Tibial artery (tissue), 4 donors: ENCODE measurements at regions not wholly inside any gene's neighbourhood (a gene's known extent, or its start where the extent isn't known, plus 50 kb on each side); places are given as distances from the start of the nearest gene placed in this dataset.

ENCODE experiments used
- DNase-seq, 2 donors: peaks; one replicate each; pipeline ENCODE4 v3.0.0-alpha.2; 2019
- H3K27ac ChIP-seq, 2 donors: fragments of 200-600 bp; sonication (generic) in 1 of 2; 1 replicate in 1 of 2; 2 replicates in 1 of 2; pipeline ENCODE4 v1.5.1; 2018 to 2019; ENCODE audit warnings: mild to moderate bottlenecking in 1 of 2
- H3K27me3 ChIP-seq, 2 donors: fragments of 200-600 bp; sonication (generic) in 1 of 2; one replicate each; pipeline versions ENCODE4 v1.5.1 to v1.6.0; 2016 to 2019
- H3K36me3 ChIP-seq, 3 donors: fragments of 200-600 bp; sonication (generic) in 2 of 3; one replicate each; pipeline ENCODE4 v1.5.1; 2016 to 2019; ENCODE audit warnings: mild to moderate bottlenecking in 2 of 3
- H3K4me1 ChIP-seq, 4 donors: fragments of 200-600 bp; sonication (generic) in 2 of 4; 1 replicate in 3 of 4; 2 replicates in 1 of 4; pipeline ENCODE4 v1.5.1; 2016 to 2019
- H3K4me3 ChIP-seq, 2 donors: fragments of 200-600 bp; sonication (generic) in 1 of 2; 1 replicate in 1 of 2; 2 replicates in 1 of 2; pipeline ENCODE4 v1.5.1; 2018 to 2019; ENCODE audit warnings: mild to moderate bottlenecking in 2 of 2
- H3K9me3 ChIP-seq, 3 donors: fragments of 200-600 bp; sonication (generic) in 1 of 3; one replicate each; pipeline ENCODE4 v1.5.1; 2016 to 2019
- CTCF ChIP-seq, 2 experiments: fragments of 200-600 bp in 1 of 2; fragments of 450-650 bp in 1 of 2; IDR thresholded peaks; one replicate each; pipeline ENCODE4 v1.5.1; 2017 to 2019; ENCODE audit warnings: antibody characterized with exemption in 2 of 2, mild to moderate bottlenecking in 1 of 2, moderate library complexity in 1 of 2
- intact Hi-C: fragments of 100-400 bp; cut with DNase I; formaldehyde crosslinking; loops from one replicate; pipeline ENCODE4 v1.15.0; 2023; ENCODE audit warnings: low total_unique reads

DNA sequence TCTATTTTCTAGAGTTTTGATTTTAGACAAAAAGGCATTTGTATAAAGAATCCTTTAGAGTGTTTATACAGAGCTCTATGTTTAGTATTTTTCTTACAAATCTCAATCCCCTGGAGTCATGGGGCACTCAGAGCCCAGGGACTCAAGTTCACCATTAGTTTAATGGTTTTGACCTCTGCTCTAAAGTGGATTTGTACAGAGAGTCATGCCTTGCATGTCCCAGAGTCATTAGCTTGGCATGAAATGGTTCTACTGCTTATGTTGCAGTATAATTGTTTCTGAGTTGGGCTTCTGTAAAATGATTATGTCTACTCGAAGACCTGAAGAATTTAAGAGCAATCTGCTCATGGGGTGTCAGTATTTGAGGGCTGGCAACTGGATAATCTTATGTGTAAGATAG lies 406.2 kb downstream of the DLEU7 start:
- no peaks in the 10 kb centered on the region for H3K36me3 ChIP-seq
- TF ChIP-seq CTCF (IDR thresholded peaks at IDR 0.05) = no peak
- no peak for DNase-seq
- H3K9me3 ChIP-seq = no peaks in the 10 kb centered on the region
- no peaks in the 10 kb centered on the region for H3K4me1 ChIP-seq
- H3K4me3 ChIP-seq = no peak overlapping the region
- intact Hi-C loops = no loop called here
- H3K27me3 ChIP-seq = no peaks in the 10 kb centered on the region
- no peak overlapping the region for H3K27ac ChIP-seq

- Histone ChIP-seq H3K36me3 (no peaks in the 10 kb centered on the region), H3K4me3 (no peak overlapping the region), H3K27me3 (no peaks in the 10 kb centered on the region), H3K4me1 (no peaks in the 10 kb centered on the region), H3K9me3 (no peaks in the 10 kb centered on the region), H3K27ac (no peak overlapping the region)
- TF ChIP-seq CTCF (IDR thresholded peaks at IDR 0.05) = no peak
- no peak for DNase-seq
- intact Hi-C loops = no loop called here
Measured at GRCh38 chr13:50438351-50438750, 405.1 kb downstream of the DLEU7 start.

- no peak for DNase-seq
- no peak overlapping the region for H3K27ac ChIP-seq
- intact Hi-C loops = no loop called here
- H3K4me3 ChIP-seq = no peak overlapping the region
- H3K9me3 ChIP-seq = no peaks in the 10 kb centered on the region
- no peak for TF ChIP-seq CTCF (IDR thresholded peaks at IDR 0.05)
- H3K27me3 ChIP-seq = no peaks in the 10 kb centered on the region
- no peaks in the 10 kb centered on the region for H3K36me3 ChIP-seq
- no peaks in the 10 kb centered on the region for H3K4me1 ChIP-seq
Measured at GRCh38 chr13:50441130-50441529, 402.4 kb downstream of the DLEU7 start.

- H3K9me3 ChIP-seq = no peaks in the 10 kb centered on the region
- H3K27ac ChIP-seq = no peak overlapping the region
- H3K4me1 ChIP-seq = no peaks in the 10 kb centered on the region
- DNase-seq = no peak
- intact Hi-C loops = no loop called here
- no peak overlapping the region for H3K4me3 ChIP-seq
- no peak for TF ChIP-seq CTCF (IDR thresholded peaks at IDR 0.05)
- no peaks in the 10 kb centered on the region for H3K36me3 ChIP-seq
- no peaks in the 10 kb centered on the region for H3K27me3 ChIP-seq
Measured at GRCh38 chr13:50444726-50445125, 398.8 kb downstream of the DLEU7 start.

- Histone ChIP-seq H3K4me3 (no peak overlapping the region), H3K27me3 (no peaks in the 10 kb centered on the region), H3K4me1 (no peaks in the 10 kb centered on the region), H3K27ac (no peak overlapping the region), H3K9me3 (no peaks in the 10 kb centered on the region), H3K36me3 (no peaks in the 10 kb centered on the region)
- TF ChIP-seq CTCF (IDR thresholded peaks at IDR 0.05) = no peak
- DNase-seq = no peak
- intact Hi-C loops = no loop called here
Measured at GRCh38 chr13:50446611-50447010, 396.9 kb downstream of the DLEU7 start.

- no peak for DNase-seq
- TF ChIP-seq CTCF (IDR thresholded peaks at IDR 0.05) = no peak
- H3K4me1 ChIP-seq = peaks cover 0 to 10% (median 3%) of the 10 kb centered on the region in 4 donors
- H3K9me3 ChIP-seq = no peaks in the 10 kb centered on the region
- H3K27ac ChIP-seq = no peak overlapping the region
- no peak overlapping the region for H3K4me3 ChIP-seq
- H3K36me3 ChIP-seq = no peaks in the 10 kb centered on the region
- intact Hi-C loops = no loop called here
- H3K27me3 ChIP-seq = no peaks in the 10 kb centered on the region
Measured at GRCh38 chr13:50448535-50448998, 394.9 kb downstream of the DLEU7 start.
